Peyer's patch (tissue), 4 donors: ENCODE measurements at regions not wholly inside any gene's neighbourhood (a gene's known extent, or its start where the extent isn't known, plus 50 kb on each side); places are given as distances from the start of the nearest gene placed in this dataset.

Experiments used
- DNase-seq, 3 donors: peaks; one replicate each; pipeline ENCODE4 v3.0.0-alpha.2; 2017 to 2019
- H3K27ac ChIP-seq, 4 donors: fragments of 200-600 bp; sonication (generic); one replicate each; pipeline ENCODE4 v1.5.1; 2016 to 2019
- H3K27me3 ChIP-seq, 2 donors: fragments of 200-600 bp; sonication (generic); one replicate each; pipeline ENCODE4 v1.5.1; 2019
- H3K36me3 ChIP-seq, 3 donors: fragments of 200-600 bp; sonication (generic); one replicate each; pipeline ENCODE4 v1.5.1; 2016 to 2019
- H3K4me1 ChIP-seq, 4 donors: fragments of 200-600 bp; sonication (generic); one replicate each; pipeline ENCODE4 v1.5.1; 2016 to 2019
- H3K4me3 ChIP-seq, 4 donors: fragments of 200-600 bp; sonication (generic); 1 replicate in 3 of 4; 2 replicates in 1 of 4; pipeline ENCODE4 v1.5.1; 2016 to 2019; ENCODE audit warnings: mild to moderate bottlenecking in 1 of 4
- H3K9me3 ChIP-seq, 4 donors: fragments of 200-600 bp; sonication (generic); one replicate each; pipeline ENCODE4 v1.5.1; 2016 to 2019; ENCODE audit warnings: mild to moderate bottlenecking in 1 of 4
- POLR2A ChIP-seq, 2 donors: fragments of 450-650 bp; IDR thresholded peaks; one replicate each; pipeline ENCODE4 v1.5.1; 2017; ENCODE audit warnings: antibody characterized with exemption in 2 of 2, mild to moderate bottlenecking in 2 of 2, moderate library complexity in 2 of 2
- TF ChIP-seq, protein P1 (sequence below), 6 experiments: fragments of 450-650 bp in 4 of 6; fragments of 200-600 bp in 2 of 6; sonication (generic) in 1 of 6; IDR thresholded peaks; one replicate each; pipeline ENCODE4 v1.5.1; 2017 to 2019; ENCODE audit warnings: antibody characterized with exemption in 6 of 6, mild to moderate bottlenecking in 3 of 6, moderate library complexity in 1 of 6

DNA sequence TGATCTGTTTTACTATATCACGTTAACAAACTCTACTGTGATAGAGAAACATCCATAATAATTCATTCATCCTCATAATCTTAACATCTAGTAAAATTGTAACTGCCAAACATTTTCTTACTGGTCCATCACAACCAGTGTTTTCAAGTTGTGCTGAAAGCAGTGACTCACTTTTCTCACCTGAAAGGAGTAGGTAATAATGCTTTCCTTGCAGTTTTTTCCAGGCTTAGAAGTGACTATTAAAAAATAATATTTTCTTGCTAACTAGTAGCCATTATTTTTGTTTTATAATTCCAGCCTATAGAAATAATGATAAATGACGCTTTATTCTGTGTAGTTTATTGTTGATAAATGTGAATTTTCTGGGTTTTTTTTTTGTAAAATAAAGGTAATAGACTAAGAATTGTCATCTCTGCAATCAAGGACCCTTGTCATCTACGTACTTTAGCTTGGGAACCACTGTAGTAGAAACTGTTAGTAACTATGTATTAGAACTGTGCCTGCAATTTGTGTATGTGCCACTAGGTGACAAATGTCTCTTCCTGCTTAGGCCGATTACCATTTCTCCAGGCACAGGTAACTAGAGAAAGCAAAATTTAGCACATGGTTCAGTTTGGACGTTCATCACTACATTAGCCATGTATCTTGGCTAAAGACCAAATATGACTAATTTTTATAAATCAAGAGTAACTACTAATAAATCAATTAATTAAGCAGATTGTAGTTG, 409.4 kb upstream of the ERCC4 start:
- H3K27me3 ChIP-seq, result no peaks in the 10 kb centered on the region

DNA sequence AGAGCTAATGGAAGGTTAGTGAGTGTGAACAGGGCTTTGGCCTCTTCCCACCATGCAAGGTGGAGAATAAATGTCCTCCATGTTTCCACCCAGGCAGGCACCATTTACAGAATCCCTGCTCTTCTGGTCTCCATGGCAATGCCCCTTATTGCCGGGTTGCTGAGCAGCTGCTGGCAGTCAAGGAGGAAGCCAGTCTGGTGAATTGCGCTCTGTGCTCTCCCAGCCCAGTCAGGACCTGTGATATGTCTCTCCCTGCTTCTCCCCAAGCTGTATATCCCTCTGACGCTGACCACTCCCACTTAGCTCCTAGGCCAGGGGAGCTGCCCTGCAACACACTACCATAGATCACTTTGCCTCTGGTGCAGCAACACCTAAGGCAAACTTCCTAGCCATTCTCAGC, 402.1 kb upstream of the ERCC4 start:
- DNase-seq, result no peak
- Histone ChIP-seq H3K4me3 (no peak overlapping the region), H3K9me3 (no peaks in the 10 kb centered on the region), H3K4me1 (no peaks in the 10 kb centered on the region), H3K27me3 (no peaks in the 10 kb centered on the region), H3K36me3 (no peaks in the 10 kb centered on the region), H3K27ac (no peak overlapping the region)
- no peak for TF ChIP-seq POLR2A (IDR thresholded peaks at IDR 0.05)
- TF ChIP-seq, protein P1, sequence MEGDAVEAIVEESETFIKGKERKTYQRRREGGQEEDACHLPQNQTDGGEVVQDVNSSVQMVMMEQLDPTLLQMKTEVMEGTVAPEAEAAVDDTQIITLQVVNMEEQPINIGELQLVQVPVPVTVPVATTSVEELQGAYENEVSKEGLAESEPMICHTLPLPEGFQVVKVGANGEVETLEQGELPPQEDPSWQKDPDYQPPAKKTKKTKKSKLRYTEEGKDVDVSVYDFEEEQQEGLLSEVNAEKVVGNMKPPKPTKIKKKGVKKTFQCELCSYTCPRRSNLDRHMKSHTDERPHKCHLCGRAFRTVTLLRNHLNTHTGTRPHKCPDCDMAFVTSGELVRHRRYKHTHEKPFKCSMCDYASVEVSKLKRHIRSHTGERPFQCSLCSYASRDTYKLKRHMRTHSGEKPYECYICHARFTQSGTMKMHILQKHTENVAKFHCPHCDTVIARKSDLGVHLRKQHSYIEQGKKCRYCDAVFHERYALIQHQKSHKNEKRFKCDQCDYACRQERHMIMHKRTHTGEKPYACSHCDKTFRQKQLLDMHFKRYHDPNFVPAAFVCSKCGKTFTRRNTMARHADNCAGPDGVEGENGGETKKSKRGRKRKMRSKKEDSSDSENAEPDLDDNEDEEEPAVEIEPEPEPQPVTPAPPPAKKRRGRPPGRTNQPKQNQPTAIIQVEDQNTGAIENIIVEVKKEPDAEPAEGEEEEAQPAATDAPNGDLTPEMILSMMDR (IDR thresholded peaks at IDR 0.05), result no peak

More for the DNA sequence above, 409.4 kb upstream of the ERCC4 start:
- DNase-seq, result no peak
- H3K27ac ChIP-seq, result no peak overlapping the region
- H3K4me1 ChIP-seq, result no peaks in the 10 kb centered on the region
- no peak overlapping the region for H3K4me3 ChIP-seq
- no peaks in the 10 kb centered on the region for H3K9me3 ChIP-seq
- H3K36me3 ChIP-seq, result no peaks in the 10 kb centered on the region
- TF ChIP-seq, protein P1 (IDR thresholded peaks at IDR 0.05), result no peak
- no peak for TF ChIP-seq POLR2A (IDR thresholded peaks at IDR 0.05)

DNA sequence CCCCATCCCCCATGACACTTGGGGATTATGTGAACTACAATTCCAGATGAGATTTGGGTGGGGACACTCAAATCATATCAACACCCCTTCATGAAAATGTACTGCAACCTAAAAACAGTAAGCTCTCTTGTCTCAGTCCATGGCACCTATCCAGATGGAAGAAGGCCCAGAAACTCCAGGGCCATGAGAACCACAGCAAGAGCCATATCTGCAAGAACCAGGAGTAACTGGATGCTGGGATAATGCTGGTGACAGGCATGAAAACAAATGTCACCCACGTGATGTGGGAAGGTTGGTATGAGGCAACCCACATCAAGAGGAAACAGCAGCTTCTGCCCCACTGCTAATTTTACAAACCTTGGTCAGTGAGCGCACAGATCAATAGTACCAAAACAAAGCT, 400.1 kb upstream of the ERCC4 start:
- DNase-seq, result no peak

DNA sequence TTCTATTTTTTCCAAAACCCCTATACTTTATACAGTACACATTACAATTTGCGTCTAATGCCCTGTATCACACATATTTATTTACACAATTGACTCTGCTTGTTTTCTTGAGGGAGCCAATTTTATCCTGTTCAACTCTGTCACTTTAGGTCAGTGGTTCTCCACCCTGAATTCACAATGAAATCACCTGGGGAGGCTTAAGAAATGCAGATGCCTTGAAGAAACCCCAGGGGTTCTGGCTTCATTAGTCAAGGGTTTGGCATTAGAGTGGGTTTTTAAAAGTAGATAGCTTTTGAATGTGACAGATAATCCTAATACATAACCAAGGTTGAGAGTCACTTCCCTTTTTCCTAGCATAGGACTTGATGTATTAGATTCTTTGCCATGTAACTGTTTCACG, 398.6 kb upstream of the ERCC4 start:
- TF ChIP-seq, protein P1 (IDR thresholded peaks at IDR 0.05), result no peak
- no peak for TF ChIP-seq POLR2A (IDR thresholded peaks at IDR 0.05)
- Histone ChIP-seq H3K4me3 (no peak overlapping the region), H3K27me3 (no peaks in the 10 kb centered on the region), H3K36me3 (no peaks in the 10 kb centered on the region), H3K9me3 (no peaks in the 10 kb centered on the region), H3K4me1 (no peaks in the 10 kb centered on the region), H3K27ac (no peak overlapping the region)
- DNase-seq, result no peak

More for the DNA sequence above, 400.1 kb upstream of the ERCC4 start:
- Histone ChIP-seq H3K27ac (no peak overlapping the region), H3K27me3 (no peaks in the 10 kb centered on the region), H3K4me3 (no peak overlapping the region), H3K4me1 (no peaks in the 10 kb centered on the region), H3K36me3 (no peaks in the 10 kb centered on the region), H3K9me3 (no peaks in the 10 kb centered on the region)
- TF ChIP-seq, protein P1 (IDR thresholded peaks at IDR 0.05), result no peak
- TF ChIP-seq POLR2A (IDR thresholded peaks at IDR 0.05), result no peak

DNA sequence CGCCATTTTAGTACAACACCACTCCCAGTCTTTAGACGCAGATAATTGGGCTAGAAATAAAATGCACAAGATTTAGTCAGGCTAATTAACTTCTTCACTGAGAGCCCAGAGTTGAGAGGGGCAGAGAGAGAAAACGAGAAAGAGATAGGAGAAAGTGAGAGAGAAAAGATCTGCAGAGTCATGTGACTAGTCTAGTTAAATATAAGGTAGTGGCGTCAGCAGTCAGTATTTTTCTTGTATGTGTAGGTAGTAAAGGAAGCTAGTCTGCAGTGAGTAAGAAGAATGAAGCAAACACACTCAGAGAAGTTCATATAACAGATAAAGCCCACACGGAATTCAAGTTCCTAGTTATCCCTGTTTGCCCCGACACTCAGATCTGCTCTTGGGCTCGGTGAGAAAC, 392.6 kb upstream of the ERCC4 start:
- H3K27me3 ChIP-seq, result no peaks in the 10 kb centered on the region
- no peak for DNase-seq
- TF ChIP-seq, protein P1 (IDR thresholded peaks at IDR 0.05), result no peak
- no peak for TF ChIP-seq POLR2A (IDR thresholded peaks at IDR 0.05)
- H3K9me3 ChIP-seq, result no peaks in the 10 kb centered on the region
- H3K27ac ChIP-seq, result no peak overlapping the region
- no peak overlapping the region for H3K4me3 ChIP-seq
- no peaks in the 10 kb centered on the region for H3K36me3 ChIP-seq
- no peaks in the 10 kb centered on the region for H3K4me1 ChIP-seq
